ENCODE measurements at regions not wholly inside any gene's neighbourhood (a gene's known extent, or its start where the extent isn't known, plus 50 kb on each side); places are given as distances from the start of the nearest gene placed in this dataset.

DNA sequence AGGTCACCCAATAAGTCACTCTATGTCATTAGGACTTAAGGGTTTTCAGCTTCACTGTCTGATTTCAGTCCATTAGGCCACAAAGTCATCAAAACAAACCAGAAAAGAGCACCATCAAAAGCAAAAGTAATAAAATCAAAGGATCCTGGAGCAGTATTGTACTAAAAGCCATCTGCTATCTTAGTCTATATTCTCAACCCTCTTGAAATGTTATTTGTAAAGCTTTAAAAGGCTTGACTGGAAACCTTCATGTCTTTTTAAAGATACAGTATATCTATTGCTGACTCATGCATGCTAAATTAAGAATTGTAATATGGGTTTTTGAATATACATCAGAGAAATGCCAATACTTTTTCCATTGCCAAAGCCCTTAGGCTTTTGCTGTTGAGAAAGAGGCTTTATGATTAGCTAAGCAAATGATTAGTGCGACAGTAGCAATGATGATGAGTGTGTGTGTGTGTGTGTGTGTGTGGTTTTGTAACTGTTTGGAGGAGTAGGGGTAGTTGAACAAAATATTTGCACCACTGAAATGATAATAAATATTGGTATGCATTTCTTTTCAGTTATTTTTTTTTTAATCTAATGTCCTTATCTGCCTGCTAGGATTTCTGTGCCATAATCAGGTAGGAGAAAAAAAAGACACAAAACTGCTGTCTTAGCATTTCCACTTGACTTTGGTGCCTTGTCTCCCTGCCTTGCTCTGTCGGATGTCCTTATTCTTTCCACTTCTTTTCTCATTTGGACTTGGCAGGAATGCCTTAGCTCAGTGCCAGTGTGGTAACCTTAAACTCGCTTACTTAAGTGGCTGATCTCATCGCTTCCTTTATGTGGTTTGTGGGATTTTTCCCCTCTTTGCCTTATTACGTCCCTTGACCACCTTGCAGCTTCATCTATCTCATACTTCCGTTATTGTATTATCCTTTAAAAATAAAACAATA, 119.7 kb downstream of the PCDH7 start:
- no peaks in the 10 kb centered on the region for H3K9me3 Mint-ChIP-seq
- H3K27me3 Mint-ChIP-seq (ENCODE audit: low read depth): no peaks in the 10 kb centered on the region
- H3K36me3 Mint-ChIP-seq (ENCODE audit: low read depth): no peaks in the 10 kb centered on the region
- no peaks in the 10 kb centered on the region for H3K4me1 Mint-ChIP-seq (ENCODE audit: low read depth)
- H3K27ac Mint-ChIP-seq: no peak overlapping the region
- CTCF ChIA-PET: interaction anchor here (0.6 kb wide), 1 partner anchor 1072 kb away, joined by 3 read pairs; no protein-coding TSS in a partner anchor
- no peak overlapping the region for H3K4me3 Mint-ChIP-seq
- intact Hi-C loops (cut with micrococcal nuclease): no loop called here
- no peak for DNase-seq

GRCh38 chr4:30840571-30840970, 120.4 kb downstream of the PCDH7 start:
- Mint-ChIP-seq H3K36me3 (ENCODE audit: low read depth) (no peaks in the 10 kb centered on the region), H3K27ac (no peak overlapping the region), H3K4me3 (no peak overlapping the region), H3K27me3 (ENCODE audit: low read depth) (no peaks in the 10 kb centered on the region), H3K9me3 (no peaks in the 10 kb centered on the region), H3K4me1 (ENCODE audit: low read depth) (no peaks in the 10 kb centered on the region)
- no peak for DNase-seq
- intact Hi-C loops (cut with micrococcal nuclease): no loop called here
- CTCF ChIA-PET: no interaction called here

GRCh38 chr4:30842142-30842541, 122.0 kb downstream of the PCDH7 start:
- no peak overlapping the region for H3K27ac Mint-ChIP-seq
- CTCF ChIA-PET: no interaction called here

DNA sequence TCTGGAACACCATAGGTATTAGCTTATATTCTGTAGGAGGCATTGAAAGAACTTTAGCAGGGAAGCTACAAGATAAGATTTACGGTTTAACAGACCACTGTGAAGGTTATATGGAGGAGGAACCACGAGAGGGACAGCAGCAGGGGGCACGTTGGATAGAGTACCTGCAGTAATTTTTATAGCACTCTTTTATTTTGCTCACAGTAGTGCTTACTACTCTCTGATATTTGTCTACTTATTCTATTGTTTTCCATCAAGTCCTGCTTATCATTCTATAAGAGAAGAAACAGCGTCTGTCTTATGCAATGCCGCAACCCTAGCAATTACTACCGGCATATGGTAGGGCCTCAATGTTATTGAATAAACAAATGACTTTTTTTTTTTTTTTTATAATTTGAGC, 122.5 kb downstream of the PCDH7 start:
- Mint-ChIP-seq H3K27ac (no peak overlapping the region), H3K4me1 (ENCODE audit: low read depth) (no peaks in the 10 kb centered on the region), H3K4me3 (no peak overlapping the region), H3K36me3 (ENCODE audit: low read depth) (no peaks in the 10 kb centered on the region), H3K9me3 (no peaks in the 10 kb centered on the region), H3K27me3 (ENCODE audit: low read depth) (no peaks in the 10 kb centered on the region)
- CTCF ChIA-PET: no interaction called here
- intact Hi-C loops (cut with micrococcal nuclease): no loop called here
- no peak for DNase-seq

More at GRCh38 chr4:30842142-30842541, 122.0 kb downstream of the PCDH7 start:
- DNase-seq: no peak
- Mint-ChIP-seq H3K9me3 (no peaks in the 10 kb centered on the region), H3K4me3 (no peak overlapping the region), H3K36me3 (ENCODE audit: low read depth) (no peaks in the 10 kb centered on the region), H3K4me1 (ENCODE audit: low read depth) (no peaks in the 10 kb centered on the region), H3K27me3 (ENCODE audit: low read depth) (no peaks in the 10 kb centered on the region)
- intact Hi-C loops (cut with micrococcal nuclease): no loop called here

GRCh38 chr4:30844861-30845582, 124.9 kb downstream of the PCDH7 start:
- Mint-ChIP-seq H3K27me3 (ENCODE audit: low read depth) (no peaks in the 10 kb centered on the region), H3K27ac (no peak overlapping the region), H3K36me3 (ENCODE audit: low read depth) (no peaks in the 10 kb centered on the region), H3K4me1 (ENCODE audit: low read depth) (no peaks in the 10 kb centered on the region), H3K9me3 (no peaks in the 10 kb centered on the region), H3K4me3 (no peak overlapping the region)
- DNase-seq: no peak
- CTCF ChIA-PET: no interaction called here
- intact Hi-C loops (cut with micrococcal nuclease): no loop called here

DNA sequence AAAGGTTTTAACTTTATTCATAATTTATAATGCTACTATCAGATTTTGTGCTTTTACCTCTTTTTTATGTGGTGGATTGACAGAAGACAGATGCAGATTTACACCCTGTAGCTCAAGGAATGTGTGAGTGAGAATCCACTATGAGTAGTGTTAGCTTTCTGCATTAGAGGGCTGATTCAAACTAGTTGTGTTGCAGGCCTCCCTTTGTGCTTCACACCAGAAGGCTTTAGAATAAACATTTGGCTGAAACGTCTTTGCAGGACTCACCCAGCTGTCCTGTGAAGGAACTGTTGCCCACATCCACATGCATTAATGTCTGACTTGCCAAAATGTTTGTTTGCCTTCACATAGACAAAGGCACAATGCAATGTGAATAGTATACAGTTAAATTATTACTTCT, 127.0 kb downstream of the PCDH7 start:
- no peak for DNase-seq
- intact Hi-C loops (cut with micrococcal nuclease): no loop called here
- no peak overlapping the region for H3K27ac Mint-ChIP-seq
- no peaks in the 10 kb centered on the region for H3K36me3 Mint-ChIP-seq (ENCODE audit: low read depth)
- H3K4me1 Mint-ChIP-seq (ENCODE audit: low read depth): no peaks in the 10 kb centered on the region
- H3K4me3 Mint-ChIP-seq: no peak overlapping the region
- no peaks in the 10 kb centered on the region for H3K27me3 Mint-ChIP-seq (ENCODE audit: low read depth)
- H3K9me3 Mint-ChIP-seq: no peaks in the 10 kb centered on the region
- CTCF ChIA-PET: no interaction called here

DNA sequence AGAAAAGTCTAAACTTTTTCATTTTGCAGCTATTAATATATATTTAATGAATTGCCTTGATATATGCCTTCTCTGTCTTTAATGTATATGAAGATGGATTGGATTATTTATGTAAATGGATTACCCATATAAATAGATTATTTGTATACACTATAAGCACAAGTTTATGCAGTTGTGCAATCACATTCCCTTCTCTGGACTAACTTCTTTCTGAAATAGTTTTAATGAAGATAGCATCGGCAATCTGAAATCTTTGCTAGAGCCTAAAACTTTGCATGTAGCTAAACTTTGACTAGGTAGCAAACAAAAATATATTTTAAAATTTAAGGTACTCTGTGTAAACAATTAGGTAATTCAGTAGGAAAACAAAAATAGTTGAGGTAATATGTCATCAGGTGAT, 127.8 kb downstream of the PCDH7 start:
- Mint-ChIP-seq H3K4me3 (no peak overlapping the region), H3K27me3 (ENCODE audit: low read depth) (no peaks in the 10 kb centered on the region), H3K9me3 (no peaks in the 10 kb centered on the region), H3K36me3 (ENCODE audit: low read depth) (no peaks in the 10 kb centered on the region), H3K4me1 (ENCODE audit: low read depth) (no peaks in the 10 kb centered on the region), H3K27ac (no peak overlapping the region)
- DNase-seq: no peak
- CTCF ChIA-PET: no interaction called here
- intact Hi-C loops (cut with micrococcal nuclease): no loop called here

DNA sequence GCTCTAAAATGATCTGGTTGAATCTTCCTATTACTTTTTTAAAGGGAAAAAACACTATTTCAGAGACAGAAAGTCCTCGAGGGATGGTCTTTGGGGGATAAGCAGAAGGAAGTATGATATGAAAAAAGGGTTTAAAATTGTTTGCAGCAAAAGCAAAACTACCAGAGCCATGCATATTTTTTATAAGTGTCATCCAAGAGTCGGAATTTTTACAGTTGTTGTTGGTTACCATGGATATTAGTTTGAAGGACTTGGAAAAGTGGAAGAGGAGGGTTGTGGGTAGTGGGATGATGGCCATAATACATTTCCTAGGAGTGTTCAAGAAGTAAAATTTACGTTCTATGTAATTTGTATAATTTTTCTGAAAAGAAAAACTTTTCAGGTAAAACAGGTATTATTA, 134.4 kb downstream of the PCDH7 start:
- H3K27ac Mint-ChIP-seq: no peak overlapping the region
- no peaks in the 10 kb centered on the region for H3K36me3 Mint-ChIP-seq (ENCODE audit: low read depth)

DNA sequence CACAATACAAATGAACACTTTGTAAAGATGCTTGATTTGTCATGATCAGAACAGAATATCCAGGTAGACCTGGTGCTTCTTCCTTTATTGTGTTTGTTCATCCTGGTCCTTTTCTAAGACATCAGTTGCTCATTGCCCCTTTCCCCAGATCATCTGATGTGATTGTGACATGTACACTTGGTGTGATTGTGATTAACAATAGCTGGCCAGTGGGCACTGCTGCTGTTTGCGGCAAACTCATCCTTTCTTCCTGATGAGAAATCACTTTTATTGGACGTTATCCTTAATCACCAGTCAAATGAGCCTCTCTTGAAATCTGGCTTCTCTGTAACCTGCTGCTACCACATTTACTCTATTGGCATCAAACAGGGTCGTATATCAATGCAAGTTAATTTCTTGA, 135.1 kb downstream of the PCDH7 start:
- Mint-ChIP-seq H3K27me3 (ENCODE audit: low read depth) (no peaks in the 10 kb centered on the region), H3K4me3 (no peak overlapping the region), H3K4me1 (ENCODE audit: low read depth) (no peaks in the 10 kb centered on the region), H3K27ac (no peak overlapping the region), H3K36me3 (ENCODE audit: low read depth) (no peaks in the 10 kb centered on the region), H3K9me3 (peaks cover 2% of the 10 kb centered on the region)
- DNase-seq: no peak
- CTCF ChIA-PET: no interaction called here
- intact Hi-C loops (cut with micrococcal nuclease): no loop called here

More for the DNA sequence above, 134.4 kb downstream of the PCDH7 start:
- H3K27me3 Mint-ChIP-seq (ENCODE audit: low read depth): no peaks in the 10 kb centered on the region
- H3K4me1 Mint-ChIP-seq (ENCODE audit: low read depth): no peaks in the 10 kb centered on the region
- DNase-seq: no peak
- CTCF ChIA-PET: no interaction called here
- intact Hi-C loops (cut with micrococcal nuclease): no loop called here
- no peak overlapping the region for H3K4me3 Mint-ChIP-seq
- H3K9me3 Mint-ChIP-seq: peaks cover 2% of the 10 kb centered on the region

GRCh38 chr4:30856795-30857564, 136.8 kb downstream of the PCDH7 start:
- Mint-ChIP-seq H3K9me3 (peaks cover 3% of the 10 kb centered on the region), H3K27ac (no peak overlapping the region), H3K27me3 (ENCODE audit: low read depth) (no peaks in the 10 kb centered on the region), H3K4me3 (no peak overlapping the region), H3K4me1 (ENCODE audit: low read depth) (no peaks in the 10 kb centered on the region), H3K36me3 (ENCODE audit: low read depth) (no peaks in the 10 kb centered on the region)
- intact Hi-C loops (cut with micrococcal nuclease): no loop called here
- CTCF ChIA-PET: no interaction called here
- no peak for DNase-seq

- no peak overlapping the region for H3K4me3 Mint-ChIP-seq
- intact Hi-C loops (cut with micrococcal nuclease): no loop called here
- no peaks in the 10 kb centered on the region for H3K36me3 Mint-ChIP-seq (ENCODE audit: low read depth)
- CTCF ChIA-PET: no interaction called here
- no peak overlapping the region for H3K27ac Mint-ChIP-seq
- no peak for DNase-seq
- no peaks in the 10 kb centered on the region for H3K27me3 Mint-ChIP-seq (ENCODE audit: low read depth)
- no peaks in the 10 kb centered on the region for H3K4me1 Mint-ChIP-seq (ENCODE audit: low read depth)
- peaks cover 6% of the 10 kb centered on the region for H3K9me3 Mint-ChIP-seq
Measured at GRCh38 chr4:30860978-30861377, 140.8 kb downstream of the PCDH7 start.

DNA sequence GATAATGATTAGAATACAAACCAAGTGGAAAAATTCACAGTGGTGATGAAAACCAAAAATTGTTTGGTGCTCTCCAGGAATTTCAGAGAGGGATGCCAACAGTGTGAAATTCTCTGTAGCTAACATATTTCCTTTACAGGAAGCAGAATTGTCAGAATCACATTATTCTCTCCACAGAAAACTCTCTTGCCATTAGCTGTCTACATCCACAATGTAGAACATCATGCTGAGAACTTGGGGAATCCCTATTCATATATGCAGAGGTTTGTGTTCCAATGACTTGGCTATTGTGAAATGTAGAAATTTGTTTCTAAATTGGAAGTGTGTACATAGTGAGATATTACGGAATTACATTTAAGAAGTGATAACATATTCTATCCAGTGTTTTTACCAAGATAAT, 142.0 kb downstream of the PCDH7 start:
- H3K9me3 Mint-ChIP-seq: peaks cover 6% of the 10 kb centered on the region
- H3K27ac Mint-ChIP-seq: no peak overlapping the region
- H3K4me1 Mint-ChIP-seq (ENCODE audit: low read depth): no peaks in the 10 kb centered on the region
- intact Hi-C loops (cut with micrococcal nuclease): no loop called here
- CTCF ChIA-PET: no interaction called here
- no peaks in the 10 kb centered on the region for H3K27me3 Mint-ChIP-seq (ENCODE audit: low read depth)
- H3K36me3 Mint-ChIP-seq (ENCODE audit: low read depth): no peaks in the 10 kb centered on the region
- no peak for DNase-seq
- H3K4me3 Mint-ChIP-seq: no peak overlapping the region
